HTR-8/SVneo (cell line): ENCODE measurements at regions not wholly inside any gene's neighbourhood (a gene's known extent, or its start where the extent isn't known, plus 50 kb on each side); places are given as distances from the start of the nearest gene placed in this dataset.

Source experiments
- DNase-seq: peaks from one replicate; pipeline ENCODE4 v3.0.0; 2011; ENCODE audit warnings: low spot score, mixed read lengths; ENCODE audit not compliant: insufficient read length
- FAIRE-seq: peaks from 2 replicates; lab custom pipeline; 2011; peaks lifted over from hg19 to GRCh38; lab: Jason Lieb, UNC

- DNase-seq (no peak), FAIRE-seq (no peak)
These were observed 111.3 kb upstream of the TNS3 start for GRCh38 chr7:47693216-47693615.

GRCh38 chr7:47691988-47692387, 110.1 kb upstream of the TNS3 start:
- DNase-seq = no peak
- FAIRE-seq = no peak

GRCh38 chr7:47690902-47691558, 109.1 kb upstream of the TNS3 start:
- DNase-seq (no peak), FAIRE-seq (no peak)

GRCh38 chr7:47689558-47689957, 107.6 kb upstream of the TNS3 start:
- FAIRE-seq (no peak), DNase-seq (no peak)

GRCh38 chr7:47688311-47689100, 106.6 kb upstream of the TNS3 start:
- DNase-seq (no peak), FAIRE-seq (no peak)

GRCh38 chr7:47685712-47686376, 103.9 kb upstream of the TNS3 start:
- DNase-seq (no peak), FAIRE-seq (no peak)

GRCh38 chr7:47685151-47685550, 103.2 kb upstream of the TNS3 start:
- DNase-seq (no peak), FAIRE-seq (no peak)

- no peak for DNase-seq
- FAIRE-seq = no peak
These were observed 102.8 kb upstream of the TNS3 start for GRCh38 chr7:47684728-47685127.

- FAIRE-seq (no peak), DNase-seq (no peak)
These were observed 101.6 kb upstream of the TNS3 start for GRCh38 chr7:47683485-47683898.

GRCh38 chr7:47682874-47683273, 101.0 kb upstream of the TNS3 start:
- FAIRE-seq (no peak), DNase-seq (no peak)

- no peak for DNase-seq
- FAIRE-seq = no peak
These were observed 99.4 kb upstream of the TNS3 start for GRCh38 chr7:47681249-47681810.

GRCh38 chr7:47678641-47679380, 96.9 kb upstream of the TNS3 start:
- no peak for FAIRE-seq

GRCh38 chr7:47677664-47678063, 95.8 kb upstream of the TNS3 start:
- peak; percentile 62 for DNase-seq
- FAIRE-seq = peak; percentile 73

More at GRCh38 chr7:47678641-47679380, 96.9 kb upstream of the TNS3 start:
- no peak for DNase-seq

GRCh38 chr7:47677093-47677492, 95.2 kb upstream of the TNS3 start:
- DNase-seq (no peak), FAIRE-seq (no peak)

GRCh38 chr7:47672977-47673381, 91.1 kb upstream of the TNS3 start:
- DNase-seq (no peak), FAIRE-seq (no peak)

GRCh38 chr7:47672271-47672791, 90.4 kb upstream of the TNS3 start:
- DNase-seq (no peak), FAIRE-seq (no peak)

- DNase-seq (no peak), FAIRE-seq (no peak)
These were observed 89.4 kb upstream of the TNS3 start for GRCh38 chr7:47671358-47671757.

GRCh38 chr7:47670729-47671128, 88.8 kb upstream of the TNS3 start:
- no peak for FAIRE-seq
- DNase-seq = no peak

GRCh38 chr7:47669901-47670384, 88.0 kb upstream of the TNS3 start:
- no peak for FAIRE-seq

More at GRCh38 chr7:47669901-47670384, 88.0 kb upstream of the TNS3 start:
- DNase-seq = no peak
